ENCODE measurements at regions not wholly inside any gene's neighbourhood (a gene's known extent, or its start where the extent isn't known, plus 50 kb on each side); places are given as distances from the start of the nearest gene placed in this dataset.

- TF ChIP-seq CEBPB (IDR thresholded peaks at IDR 0.05), result no peak
- TF ChIP-seq EP300 (IDR thresholded peaks at IDR 0.05), result no peak
- no peak for TF ChIP-seq RCOR1 (IDR thresholded peaks at IDR 0.05; ENCODE audit: low read depth, low read length)
- no peak for TF ChIP-seq POLR2A (IDR thresholded peaks at IDR 0.05; ENCODE audit: low read length)
- TF ChIP-seq, protein P1, sequence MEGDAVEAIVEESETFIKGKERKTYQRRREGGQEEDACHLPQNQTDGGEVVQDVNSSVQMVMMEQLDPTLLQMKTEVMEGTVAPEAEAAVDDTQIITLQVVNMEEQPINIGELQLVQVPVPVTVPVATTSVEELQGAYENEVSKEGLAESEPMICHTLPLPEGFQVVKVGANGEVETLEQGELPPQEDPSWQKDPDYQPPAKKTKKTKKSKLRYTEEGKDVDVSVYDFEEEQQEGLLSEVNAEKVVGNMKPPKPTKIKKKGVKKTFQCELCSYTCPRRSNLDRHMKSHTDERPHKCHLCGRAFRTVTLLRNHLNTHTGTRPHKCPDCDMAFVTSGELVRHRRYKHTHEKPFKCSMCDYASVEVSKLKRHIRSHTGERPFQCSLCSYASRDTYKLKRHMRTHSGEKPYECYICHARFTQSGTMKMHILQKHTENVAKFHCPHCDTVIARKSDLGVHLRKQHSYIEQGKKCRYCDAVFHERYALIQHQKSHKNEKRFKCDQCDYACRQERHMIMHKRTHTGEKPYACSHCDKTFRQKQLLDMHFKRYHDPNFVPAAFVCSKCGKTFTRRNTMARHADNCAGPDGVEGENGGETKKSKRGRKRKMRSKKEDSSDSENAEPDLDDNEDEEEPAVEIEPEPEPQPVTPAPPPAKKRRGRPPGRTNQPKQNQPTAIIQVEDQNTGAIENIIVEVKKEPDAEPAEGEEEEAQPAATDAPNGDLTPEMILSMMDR (IDR thresholded peaks at IDR 0.05), result no peak
Measured at GRCh38 chr10:83648201-83648600, 491.1 kb upstream of the GHITM start.

Measured in A549 (cell line).